ENCODE measurements at regions not wholly inside any gene's neighbourhood (a gene's known extent, or its start where the extent isn't known, plus 50 kb on each side); places are given as distances from the start of the nearest gene placed in this dataset.

DNA sequence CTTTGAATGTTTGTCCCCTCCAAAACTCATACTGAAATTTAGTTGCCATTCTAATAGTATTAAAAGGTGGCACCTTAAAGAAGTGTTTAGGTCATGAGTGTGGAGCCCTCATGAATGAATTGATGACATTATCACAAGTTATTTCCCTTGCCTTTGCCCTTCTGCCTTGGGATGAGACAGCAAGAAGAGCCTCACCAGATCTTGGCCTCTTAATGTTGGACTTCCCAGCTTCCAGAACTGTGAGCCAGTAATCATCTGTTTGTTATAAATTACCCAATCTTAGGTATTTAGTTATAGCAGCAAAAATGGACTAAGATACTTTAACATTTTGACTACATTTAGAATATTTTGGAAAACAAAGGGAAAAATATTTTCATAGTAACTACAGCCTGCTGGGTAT lies 371.0 kb downstream of the JRKL start:
- no peaks in the 10 kb centered on the region for H3K36me3 ChIP-seq
- no peaks in the 10 kb centered on the region for H3K4me1 ChIP-seq
- in situ Hi-C loops (cut with MboI; ENCODE audit: low pct_ligation_motif_present in 1 of 4, low pct_unique_long_range_greater_than_20kb in 1 of 4, low sequenced_read_pairs in 3 of 4) (no loop called here), intact Hi-C loops (cut with DNase I; ENCODE audit: low total_unique reads) (no loop called here)
- H3K9me3 ChIP-seq = no peaks in the 10 kb centered on the region
- DNase-seq = no peak
- no peak overlapping the region for H3K27ac ChIP-seq
- H3K4me3 ChIP-seq = no peak overlapping the region
- TF ChIP-seq, protein P1, sequence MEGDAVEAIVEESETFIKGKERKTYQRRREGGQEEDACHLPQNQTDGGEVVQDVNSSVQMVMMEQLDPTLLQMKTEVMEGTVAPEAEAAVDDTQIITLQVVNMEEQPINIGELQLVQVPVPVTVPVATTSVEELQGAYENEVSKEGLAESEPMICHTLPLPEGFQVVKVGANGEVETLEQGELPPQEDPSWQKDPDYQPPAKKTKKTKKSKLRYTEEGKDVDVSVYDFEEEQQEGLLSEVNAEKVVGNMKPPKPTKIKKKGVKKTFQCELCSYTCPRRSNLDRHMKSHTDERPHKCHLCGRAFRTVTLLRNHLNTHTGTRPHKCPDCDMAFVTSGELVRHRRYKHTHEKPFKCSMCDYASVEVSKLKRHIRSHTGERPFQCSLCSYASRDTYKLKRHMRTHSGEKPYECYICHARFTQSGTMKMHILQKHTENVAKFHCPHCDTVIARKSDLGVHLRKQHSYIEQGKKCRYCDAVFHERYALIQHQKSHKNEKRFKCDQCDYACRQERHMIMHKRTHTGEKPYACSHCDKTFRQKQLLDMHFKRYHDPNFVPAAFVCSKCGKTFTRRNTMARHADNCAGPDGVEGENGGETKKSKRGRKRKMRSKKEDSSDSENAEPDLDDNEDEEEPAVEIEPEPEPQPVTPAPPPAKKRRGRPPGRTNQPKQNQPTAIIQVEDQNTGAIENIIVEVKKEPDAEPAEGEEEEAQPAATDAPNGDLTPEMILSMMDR (IDR thresholded peaks at IDR 0.05) = no peak
- no peak for TF ChIP-seq EP300 (IDR thresholded peaks at IDR 0.05; ENCODE audit: low read depth)
- TF ChIP-seq POLR2A (IDR thresholded peaks at IDR 0.05) = no peak
- TF ChIP-seq POLR2AphosphoS5 (IDR thresholded peaks at IDR 0.05) = no peak
- no peaks in the 10 kb centered on the region for H3K27me3 ChIP-seq

DNA sequence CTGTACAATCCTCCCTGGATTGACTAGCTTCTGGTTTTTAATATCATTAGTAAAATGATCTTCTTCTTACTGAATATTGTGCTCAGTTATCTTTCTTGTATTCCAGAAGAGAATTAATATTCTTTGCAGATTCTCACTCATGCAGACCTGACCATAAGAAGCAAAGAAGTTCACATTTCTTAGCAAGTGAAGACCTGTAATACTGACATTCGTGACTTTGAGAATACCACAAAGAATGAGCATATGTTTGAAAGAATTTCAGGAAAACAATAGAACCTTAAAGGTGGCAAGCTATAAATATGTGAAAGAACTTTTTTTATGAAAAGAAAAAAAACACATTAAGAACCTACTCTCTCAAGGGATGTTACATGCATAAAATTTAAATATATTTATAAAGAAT lies 371.6 kb downstream of the JRKL start:
- DNase-seq = no peak
- 75 to 80% methylated on average over 1 of the region's 1 CpG for WGBS, 2 donors (ENCODE audit: low coverage in 1 of 2)
- H3K4me3 ChIP-seq = no peak overlapping the region
- no peaks in the 10 kb centered on the region for H3K4me1 ChIP-seq
- in situ Hi-C loops (cut with MboI; ENCODE audit: low pct_ligation_motif_present in 1 of 4, low pct_unique_long_range_greater_than_20kb in 1 of 4, low sequenced_read_pairs in 3 of 4) (no loop called here), intact Hi-C loops (cut with DNase I; ENCODE audit: low total_unique reads) (no loop called here)
- TF ChIP-seq, protein P1 (IDR thresholded peaks at IDR 0.05) = no peak
- TF ChIP-seq POLR2A (IDR thresholded peaks at IDR 0.05) (no peak), EP300 (IDR thresholded peaks at IDR 0.05; ENCODE audit: low read depth) (no peak)
- H3K27ac ChIP-seq = no peak overlapping the region
- no peaks in the 10 kb centered on the region for H3K27me3 ChIP-seq
- H3K9me3 ChIP-seq = no peaks in the 10 kb centered on the region
- H3K36me3 ChIP-seq = no peaks in the 10 kb centered on the region

DNA sequence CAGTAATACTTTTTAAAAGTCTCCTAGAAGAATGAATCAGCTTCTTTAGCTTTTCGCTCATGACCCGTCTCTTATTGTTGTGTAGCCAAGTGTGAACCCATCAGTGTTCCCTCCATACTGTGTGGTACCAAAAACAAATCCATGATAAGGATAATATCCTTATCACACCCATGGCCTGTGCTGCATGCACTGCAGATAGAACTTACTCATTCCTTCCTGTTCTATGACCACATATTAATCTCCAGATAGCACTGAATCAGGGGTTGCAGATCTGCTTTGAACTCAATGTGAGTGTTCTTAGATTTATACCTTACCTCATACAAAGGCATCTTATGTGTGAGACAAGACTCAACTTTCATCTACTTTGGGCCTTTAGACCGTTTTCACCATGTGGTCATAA lies 373.4 kb downstream of the JRKL start:
- no peak for TF ChIP-seq POLR2AphosphoS5 (IDR thresholded peaks at IDR 0.05)
- TF ChIP-seq EP300 (IDR thresholded peaks at IDR 0.05; ENCODE audit: low read depth) = no peak
- 76 to 79% methylated on average over 3 of the region's 3 CpGs for WGBS, 2 donors (ENCODE audit: low coverage in 1 of 2)

DNA sequence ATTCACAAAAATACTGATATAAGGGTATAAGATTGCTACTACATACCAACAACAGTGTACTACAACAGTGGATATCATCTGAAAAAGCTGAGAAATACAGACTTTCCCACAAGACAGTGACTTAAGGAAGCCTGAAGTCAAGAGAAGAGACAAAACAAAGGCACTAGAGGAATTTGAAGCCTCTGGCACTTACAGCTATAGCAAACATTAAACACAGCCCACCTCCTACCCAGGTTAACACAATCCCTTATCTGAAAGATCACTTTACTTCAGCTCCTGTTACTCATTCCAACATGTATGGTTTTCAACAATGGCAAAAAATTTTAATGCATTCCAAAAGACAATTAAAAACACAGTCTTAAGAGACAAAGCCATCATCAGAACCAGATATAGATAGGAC lies 388.5 kb downstream of the JRKL start:
- H3K9me3 ChIP-seq = no peaks in the 10 kb centered on the region
- in situ Hi-C loops (cut with MboI; ENCODE audit: low pct_ligation_motif_present in 1 of 4, low pct_unique_long_range_greater_than_20kb in 1 of 4, low sequenced_read_pairs in 3 of 4) (no loop called here), intact Hi-C loops (cut with DNase I; ENCODE audit: low total_unique reads) (no loop called here)
- no peaks in the 10 kb centered on the region for H3K36me3 ChIP-seq
- no peak overlapping the region for H3K4me3 ChIP-seq
- DNase-seq = no peak
- no peaks in the 10 kb centered on the region for H3K4me1 ChIP-seq
- H3K27me3 ChIP-seq = no peaks in the 10 kb centered on the region
- no peak overlapping the region for H3K27ac ChIP-seq
- TF ChIP-seq EP300 (IDR thresholded peaks at IDR 0.05; ENCODE audit: low read depth) (no peak), POLR2AphosphoS5 (IDR thresholded peaks at IDR 0.05) (no peak), POLR2A (IDR thresholded peaks at IDR 0.05) (no peak)
- TF ChIP-seq, protein P1 (IDR thresholded peaks at IDR 0.05) = no peak

More for the DNA sequence above, 373.4 kb downstream of the JRKL start:
- DNase-seq = no peak
- H3K9me3 ChIP-seq = no peaks in the 10 kb centered on the region
- no peak overlapping the region for H3K4me3 ChIP-seq
- H3K4me1 ChIP-seq = no peaks in the 10 kb centered on the region
- H3K27ac ChIP-seq = no peak overlapping the region
- intact Hi-C loops (cut with DNase I; ENCODE audit: low total_unique reads) (no loop called here), in situ Hi-C loops (cut with MboI; ENCODE audit: low pct_ligation_motif_present in 1 of 4, low pct_unique_long_range_greater_than_20kb in 1 of 4, low sequenced_read_pairs in 3 of 4) (no loop called here)
- no peaks in the 10 kb centered on the region for H3K27me3 ChIP-seq
- H3K36me3 ChIP-seq = no peaks in the 10 kb centered on the region

DNA sequence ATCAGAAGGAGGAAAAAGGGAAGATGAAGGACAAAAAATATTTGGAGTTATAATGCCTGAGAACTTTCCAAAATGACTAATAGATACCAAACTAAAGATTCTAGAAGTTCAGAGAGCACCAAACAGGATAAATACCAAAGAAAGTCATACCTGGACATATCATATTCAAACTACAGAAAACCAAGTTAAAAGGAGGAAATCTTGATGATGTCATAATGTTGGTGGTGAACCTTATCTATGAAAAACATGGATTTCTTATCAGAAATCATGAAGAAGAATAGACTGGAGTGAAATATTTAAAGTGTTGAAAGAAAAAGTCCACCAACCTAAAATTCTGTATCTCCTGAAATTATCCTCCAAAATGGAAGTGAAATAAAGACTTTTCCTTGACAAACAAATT lies 389.2 kb downstream of the JRKL start:
- H3K36me3 ChIP-seq = no peaks in the 10 kb centered on the region
- in situ Hi-C loops (cut with MboI; ENCODE audit: low pct_ligation_motif_present in 1 of 4, low pct_unique_long_range_greater_than_20kb in 1 of 4, low sequenced_read_pairs in 3 of 4) (no loop called here), intact Hi-C loops (cut with DNase I; ENCODE audit: low total_unique reads) (no loop called here)
- no peak for TF ChIP-seq POLR2AphosphoS5 (IDR thresholded peaks at IDR 0.05)
- TF ChIP-seq POLR2A (IDR thresholded peaks at IDR 0.05) = no peak
- TF ChIP-seq, protein P1 (IDR thresholded peaks at IDR 0.05) = no peak
- TF ChIP-seq EP300 (IDR thresholded peaks at IDR 0.05; ENCODE audit: low read depth) = no peak
- no peak overlapping the region for H3K27ac ChIP-seq
- H3K27me3 ChIP-seq = no peaks in the 10 kb centered on the region
- no peak overlapping the region for H3K4me3 ChIP-seq
- H3K9me3 ChIP-seq = no peaks in the 10 kb centered on the region
- no peaks in the 10 kb centered on the region for H3K4me1 ChIP-seq
- DNase-seq = no peak
